GM23338 (cell line): ENCODE measurements at regions not wholly inside any gene's neighbourhood (a gene's known extent, or its start where the extent isn't known, plus 50 kb on each side); places are given as distances from the start of the nearest gene placed in this dataset.

Source experiments
- EZH2 ChIP-seq: fragments of 200-600 bp; sonication (generic); IDR thresholded peaks from one replicate; pipeline ENCODE4 v1.8.0; 2017; ENCODE audit warnings: antibody characterized with exemption, mild to moderate bottlenecking, low read depth; ENCODE audit not compliant: unreplicated experiment
- NANOG ChIP-seq: IDR thresholded peaks from 2 replicates; pipeline ENCODE4 v1.6.1; 2016; ENCODE audit warnings: antibody characterized with exemption, borderline replicate concordance
- POLR2AphosphoS5 ChIP-seq: IDR thresholded peaks from 2 replicates; pipeline ENCODE4 v1.6.1; 2016; ENCODE audit warnings: antibody characterized with exemption, low read depth
- ZNF331 ChIP-seq: fragments of 250-450 bp; sonication (Bioruptor Pico); IDR thresholded peaks from 2 replicates; pipeline ENCODE4 v1.5.0; 2020; ENCODE audit warnings: low read depth, mild to moderate bottlenecking, moderate library complexity
- TF ChIP-seq, protein P1 (sequence below), 2 experiments: fragments of 200-600 bp in 1 of 2; sonication (generic) in 1 of 2; conservative IDR thresholded peaks; 2 replicates each; pipeline versions ENCODE4 v1.5.1 to v1.6.1; 2016 to 2017; ENCODE audit warnings: antibody characterized with exemption in 2 of 2, low read depth in 2 of 2, mild to moderate bottlenecking in 2 of 2, moderate library complexity in 1 of 2
- TF ChIP-seq, protein P2 (sequence below): IDR thresholded peaks from one replicate; pipeline ENCODE4 v1.6.1; 2018; ENCODE audit warnings: antibody characterized with exemption; ENCODE audit not compliant: unreplicated experiment
- TF ChIP-seq, protein P3 (sequence below): fragments of 250-450 bp; sonication (Bioruptor Pico); IDR thresholded peaks from 2 replicates; pipeline ENCODE4 v1.5.0; 2020; ENCODE audit warnings: mild to moderate bottlenecking, moderate library complexity
- TF ChIP-seq, protein P4 (sequence below): IDR thresholded peaks from 2 replicates; pipeline ENCODE4 v1.6.1; 2016; ENCODE audit warnings: antibody characterized with exemption

DNA sequence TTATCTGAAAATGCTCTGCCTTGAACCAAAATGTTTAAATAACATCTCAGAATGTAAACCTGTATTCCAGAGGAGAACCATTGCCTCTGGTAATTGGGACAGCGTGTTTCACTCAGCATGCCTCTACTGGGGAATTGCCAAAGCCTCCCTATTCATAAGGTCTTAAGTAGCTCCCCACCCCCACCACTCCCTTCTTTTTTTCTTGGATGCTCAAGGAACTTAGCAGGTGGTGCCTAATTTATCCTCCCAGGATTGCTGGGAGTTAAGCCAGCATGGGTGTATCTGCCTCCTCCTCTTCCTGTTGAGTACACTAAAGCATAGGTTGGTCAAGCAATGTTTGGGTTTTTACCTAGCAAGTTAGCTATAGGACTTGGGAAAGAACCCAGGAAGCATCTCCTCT lies 220.2 kb downstream of the DMAC1 start:
- TF ChIP-seq, protein P1, sequence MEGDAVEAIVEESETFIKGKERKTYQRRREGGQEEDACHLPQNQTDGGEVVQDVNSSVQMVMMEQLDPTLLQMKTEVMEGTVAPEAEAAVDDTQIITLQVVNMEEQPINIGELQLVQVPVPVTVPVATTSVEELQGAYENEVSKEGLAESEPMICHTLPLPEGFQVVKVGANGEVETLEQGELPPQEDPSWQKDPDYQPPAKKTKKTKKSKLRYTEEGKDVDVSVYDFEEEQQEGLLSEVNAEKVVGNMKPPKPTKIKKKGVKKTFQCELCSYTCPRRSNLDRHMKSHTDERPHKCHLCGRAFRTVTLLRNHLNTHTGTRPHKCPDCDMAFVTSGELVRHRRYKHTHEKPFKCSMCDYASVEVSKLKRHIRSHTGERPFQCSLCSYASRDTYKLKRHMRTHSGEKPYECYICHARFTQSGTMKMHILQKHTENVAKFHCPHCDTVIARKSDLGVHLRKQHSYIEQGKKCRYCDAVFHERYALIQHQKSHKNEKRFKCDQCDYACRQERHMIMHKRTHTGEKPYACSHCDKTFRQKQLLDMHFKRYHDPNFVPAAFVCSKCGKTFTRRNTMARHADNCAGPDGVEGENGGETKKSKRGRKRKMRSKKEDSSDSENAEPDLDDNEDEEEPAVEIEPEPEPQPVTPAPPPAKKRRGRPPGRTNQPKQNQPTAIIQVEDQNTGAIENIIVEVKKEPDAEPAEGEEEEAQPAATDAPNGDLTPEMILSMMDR (conservative IDR thresholded peaks at IDR 0.05; ENCODE audit: low read depth in 2 of 2) = no peak
- no peak for TF ChIP-seq EZH2
- TF ChIP-seq, protein P2, sequence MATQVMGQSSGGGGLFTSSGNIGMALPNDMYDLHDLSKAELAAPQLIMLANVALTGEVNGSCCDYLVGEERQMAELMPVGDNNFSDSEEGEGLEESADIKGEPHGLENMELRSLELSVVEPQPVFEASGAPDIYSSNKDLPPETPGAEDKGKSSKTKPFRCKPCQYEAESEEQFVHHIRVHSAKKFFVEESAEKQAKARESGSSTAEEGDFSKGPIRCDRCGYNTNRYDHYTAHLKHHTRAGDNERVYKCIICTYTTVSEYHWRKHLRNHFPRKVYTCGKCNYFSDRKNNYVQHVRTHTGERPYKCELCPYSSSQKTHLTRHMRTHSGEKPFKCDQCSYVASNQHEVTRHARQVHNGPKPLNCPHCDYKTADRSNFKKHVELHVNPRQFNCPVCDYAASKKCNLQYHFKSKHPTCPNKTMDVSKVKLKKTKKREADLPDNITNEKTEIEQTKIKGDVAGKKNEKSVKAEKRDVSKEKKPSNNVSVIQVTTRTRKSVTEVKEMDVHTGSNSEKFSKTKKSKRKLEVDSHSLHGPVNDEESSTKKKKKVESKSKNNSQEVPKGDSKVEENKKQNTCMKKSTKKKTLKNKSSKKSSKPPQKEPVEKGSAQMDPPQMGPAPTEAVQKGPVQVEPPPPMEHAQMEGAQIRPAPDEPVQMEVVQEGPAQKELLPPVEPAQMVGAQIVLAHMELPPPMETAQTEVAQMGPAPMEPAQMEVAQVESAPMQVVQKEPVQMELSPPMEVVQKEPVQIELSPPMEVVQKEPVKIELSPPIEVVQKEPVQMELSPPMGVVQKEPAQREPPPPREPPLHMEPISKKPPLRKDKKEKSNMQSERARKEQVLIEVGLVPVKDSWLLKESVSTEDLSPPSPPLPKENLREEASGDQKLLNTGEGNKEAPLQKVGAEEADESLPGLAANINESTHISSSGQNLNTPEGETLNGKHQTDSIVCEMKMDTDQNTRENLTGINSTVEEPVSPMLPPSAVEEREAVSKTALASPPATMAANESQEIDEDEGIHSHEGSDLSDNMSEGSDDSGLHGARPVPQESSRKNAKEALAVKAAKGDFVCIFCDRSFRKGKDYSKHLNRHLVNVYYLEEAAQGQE = no peak
- TF ChIP-seq POLR2AphosphoS5 = no peak
- TF ChIP-seq ZNF331 = no peak
- TF ChIP-seq, protein P3, sequence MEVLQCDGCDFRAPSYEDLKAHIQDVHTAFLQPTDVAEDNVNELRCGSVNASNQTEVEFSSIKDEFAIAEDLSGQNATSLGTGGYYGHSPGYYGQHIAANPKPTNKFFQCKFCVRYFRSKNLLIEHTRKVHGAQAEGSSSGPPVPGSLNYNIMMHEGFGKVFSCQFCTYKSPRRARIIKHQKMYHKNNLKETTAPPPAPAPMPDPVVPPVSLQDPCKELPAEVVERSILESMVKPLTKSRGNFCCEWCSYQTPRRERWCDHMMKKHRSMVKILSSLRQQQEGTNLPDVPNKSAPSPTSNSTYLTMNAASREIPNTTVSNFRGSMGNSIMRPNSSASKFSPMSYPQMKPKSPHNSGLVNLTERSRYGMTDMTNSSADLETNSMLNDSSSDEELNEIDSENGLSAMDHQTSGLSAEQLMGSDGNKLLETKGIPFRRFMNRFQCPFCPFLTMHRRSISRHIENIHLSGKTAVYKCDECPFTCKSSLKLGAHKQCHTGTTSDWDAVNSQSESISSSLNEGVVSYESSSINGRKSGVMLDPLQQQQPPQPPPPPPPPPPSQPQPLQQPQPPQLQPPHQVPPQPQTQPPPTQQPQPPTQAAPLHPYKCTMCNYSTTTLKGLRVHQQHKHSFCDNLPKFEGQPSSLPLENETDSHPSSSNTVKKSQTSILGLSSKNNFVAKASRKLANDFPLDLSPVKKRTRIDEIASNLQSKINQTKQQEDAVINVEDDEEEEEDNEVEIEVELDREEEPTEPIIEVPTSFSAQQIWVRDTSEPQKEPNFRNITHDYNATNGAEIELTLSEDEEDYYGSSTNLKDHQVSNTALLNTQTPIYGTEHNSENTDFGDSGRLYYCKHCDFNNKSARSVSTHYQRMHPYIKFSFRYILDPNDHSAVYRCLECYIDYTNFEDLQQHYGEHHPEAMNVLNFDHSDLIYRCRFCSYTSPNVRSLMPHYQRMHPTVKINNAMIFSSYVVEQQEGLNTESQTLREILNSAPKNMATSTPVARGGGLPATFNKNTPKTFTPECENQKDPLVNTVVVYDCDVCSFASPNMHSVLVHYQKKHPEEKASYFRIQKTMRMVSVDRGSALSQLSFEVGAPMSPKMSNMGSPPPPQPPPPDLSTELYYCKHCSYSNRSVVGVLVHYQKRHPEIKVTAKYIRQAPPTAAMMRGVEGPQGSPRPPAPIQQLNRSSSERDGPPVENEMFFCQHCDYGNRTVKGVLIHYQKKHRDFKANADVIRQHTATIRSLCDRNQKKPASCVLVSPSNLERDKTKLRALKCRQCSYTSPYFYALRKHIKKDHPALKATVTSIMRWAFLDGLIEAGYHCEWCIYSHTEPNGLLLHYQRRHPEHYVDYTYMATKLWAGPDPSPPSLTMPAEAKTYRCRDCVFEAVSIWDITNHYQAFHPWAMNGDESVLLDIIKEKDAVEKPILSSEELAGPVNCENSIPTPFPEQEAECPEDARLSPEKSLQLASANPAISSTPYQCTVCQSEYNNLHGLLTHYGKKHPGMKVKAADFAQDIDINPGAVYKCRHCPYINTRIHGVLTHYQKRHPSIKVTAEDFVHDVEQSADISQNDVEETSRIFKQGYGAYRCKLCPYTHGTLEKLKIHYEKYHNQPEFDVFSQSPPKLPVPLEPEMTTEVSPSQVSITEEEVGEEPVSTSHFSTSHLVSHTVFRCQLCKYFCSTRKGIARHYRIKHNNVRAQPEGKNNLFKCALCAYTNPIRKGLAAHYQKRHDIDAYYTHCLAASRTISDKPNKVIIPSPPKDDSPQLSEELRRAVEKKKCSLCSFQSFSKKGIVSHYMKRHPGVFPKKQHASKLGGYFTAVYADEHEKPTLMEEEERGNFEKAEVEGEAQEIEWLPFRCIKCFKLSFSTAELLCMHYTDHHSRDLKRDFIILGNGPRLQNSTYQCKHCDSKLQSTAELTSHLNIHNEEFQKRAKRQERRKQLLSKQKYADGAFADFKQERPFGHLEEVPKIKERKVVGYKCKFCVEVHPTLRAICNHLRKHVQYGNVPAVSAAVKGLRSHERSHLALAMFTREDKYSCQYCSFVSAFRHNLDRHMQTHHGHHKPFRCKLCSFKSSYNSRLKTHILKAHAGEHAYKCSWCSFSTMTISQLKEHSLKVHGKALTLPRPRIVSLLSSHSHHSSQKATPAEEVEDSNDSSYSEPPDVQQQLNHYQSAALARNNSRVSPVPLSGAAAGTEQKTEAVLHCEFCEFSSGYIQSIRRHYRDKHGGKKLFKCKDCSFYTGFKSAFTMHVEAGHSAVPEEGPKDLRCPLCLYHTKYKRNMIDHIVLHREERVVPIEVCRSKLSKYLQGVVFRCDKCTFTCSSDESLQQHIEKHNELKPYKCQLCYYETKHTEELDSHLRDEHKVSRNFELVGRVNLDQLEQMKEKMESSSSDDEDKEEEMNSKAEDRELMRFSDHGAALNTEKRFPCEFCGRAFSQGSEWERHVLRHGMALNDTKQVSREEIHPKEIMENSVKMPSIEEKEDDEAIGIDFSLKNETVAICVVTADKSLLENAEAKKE = no peak
- TF ChIP-seq NANOG = no peak
- TF ChIP-seq, protein P4, sequence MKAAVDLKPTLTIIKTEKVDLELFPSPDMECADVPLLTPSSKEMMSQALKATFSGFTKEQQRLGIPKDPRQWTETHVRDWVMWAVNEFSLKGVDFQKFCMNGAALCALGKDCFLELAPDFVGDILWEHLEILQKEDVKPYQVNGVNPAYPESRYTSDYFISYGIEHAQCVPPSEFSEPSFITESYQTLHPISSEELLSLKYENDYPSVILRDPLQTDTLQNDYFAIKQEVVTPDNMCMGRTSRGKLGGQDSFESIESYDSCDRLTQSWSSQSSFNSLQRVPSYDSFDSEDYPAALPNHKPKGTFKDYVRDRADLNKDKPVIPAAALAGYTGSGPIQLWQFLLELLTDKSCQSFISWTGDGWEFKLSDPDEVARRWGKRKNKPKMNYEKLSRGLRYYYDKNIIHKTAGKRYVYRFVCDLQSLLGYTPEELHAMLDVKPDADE = no peak
